ENCODE measurements at regions not wholly inside any gene's neighbourhood (a gene's known extent, or its start where the extent isn't known, plus 50 kb on each side); places are given as distances from the start of the nearest gene placed in this dataset.
A peak's percentile ranks its signal among the peaks of the same experiment; 100 is the strongest.

- Histone ChIP-seq H3K4me1 (no peaks in the 10 kb centered on the region), H3K9me3 (no peaks in the 10 kb centered on the region), H3K27me3 (no peaks in the 10 kb centered on the region), H3K4me3 (ENCODE audit: low read depth, low read length) (no peak overlapping the region), H3K36me3 (no peaks in the 10 kb centered on the region)
- no peak for DNase-seq
- no peak for TF ChIP-seq CTCF (IDR thresholded peaks at IDR 0.05; ENCODE audit: low read depth, low read length)
Observed at GRCh38 chr3:13236557-13237173, 163.4 kb upstream of the IQSEC1 start.

GRCh38 chr3:13235897-13236296 lies 162.7 kb upstream of the IQSEC1 start:
- no peak overlapping the region for H3K4me3 ChIP-seq (ENCODE audit: low read depth, low read length)
- peak; percentile 24 for DNase-seq
- TF ChIP-seq CTCF (IDR thresholded peaks at IDR 0.05; ENCODE audit: low read depth, low read length) = no peak
- H3K27me3 ChIP-seq = no peaks in the 10 kb centered on the region
- no peaks in the 10 kb centered on the region for H3K4me1 ChIP-seq
- no peaks in the 10 kb centered on the region for H3K9me3 ChIP-seq
- no peaks in the 10 kb centered on the region for H3K36me3 ChIP-seq

GRCh38 chr3:13235079-13235478 lies 161.8 kb upstream of the IQSEC1 start:
- Histone ChIP-seq H3K27me3 (no peaks in the 10 kb centered on the region), H3K4me3 (ENCODE audit: low read depth, low read length) (no peak overlapping the region)

GRCh38 chr3:13234666-13235065 lies 161.4 kb upstream of the IQSEC1 start:
- no peak for DNase-seq
- Histone ChIP-seq H3K4me3 (ENCODE audit: low read depth, low read length) (no peak overlapping the region), H3K36me3 (no peaks in the 10 kb centered on the region), H3K9me3 (no peaks in the 10 kb centered on the region), H3K4me1 (no peaks in the 10 kb centered on the region), H3K27me3 (no peaks in the 10 kb centered on the region)
- no peak for TF ChIP-seq CTCF (IDR thresholded peaks at IDR 0.05; ENCODE audit: low read depth, low read length)

More at GRCh38 chr3:13235079-13235478, 161.8 kb upstream of the IQSEC1 start:
- no peaks in the 10 kb centered on the region for H3K4me1 ChIP-seq
- H3K36me3 ChIP-seq = no peaks in the 10 kb centered on the region
- no peaks in the 10 kb centered on the region for H3K9me3 ChIP-seq
- no peak for DNase-seq
- TF ChIP-seq CTCF (IDR thresholded peaks at IDR 0.05; ENCODE audit: low read depth, low read length) = no peak

GRCh38 chr3:13233487-13234485 lies 160.6 kb upstream of the IQSEC1 start:
- Histone ChIP-seq H3K4me3 (ENCODE audit: low read depth, low read length) (no peak overlapping the region), H3K36me3 (no peaks in the 10 kb centered on the region), H3K27me3 (no peaks in the 10 kb centered on the region), H3K9me3 (no peaks in the 10 kb centered on the region), H3K4me1 (no peaks in the 10 kb centered on the region)
- no peak for TF ChIP-seq CTCF (IDR thresholded peaks at IDR 0.05; ENCODE audit: low read depth, low read length)
- no peak for DNase-seq
